NCI-H524 (cell line): ENCODE measurements at regions not wholly inside any gene's neighbourhood (a gene's known extent, or its start where the extent isn't known, plus 50 kb on each side); places are given as distances from the start of the nearest gene placed in this dataset.
"Not testable (repeated sequence)": the region's sequence is repeated elsewhere in the genome, so short reads cannot be mapped to it uniquely, and the experiment has no call there.

Experiments
- DNase-seq, 2 experiments: peaks; one replicate each; lab custom pipeline; 2025; lab: John Stamatoyannopoulos, UW

DNA sequence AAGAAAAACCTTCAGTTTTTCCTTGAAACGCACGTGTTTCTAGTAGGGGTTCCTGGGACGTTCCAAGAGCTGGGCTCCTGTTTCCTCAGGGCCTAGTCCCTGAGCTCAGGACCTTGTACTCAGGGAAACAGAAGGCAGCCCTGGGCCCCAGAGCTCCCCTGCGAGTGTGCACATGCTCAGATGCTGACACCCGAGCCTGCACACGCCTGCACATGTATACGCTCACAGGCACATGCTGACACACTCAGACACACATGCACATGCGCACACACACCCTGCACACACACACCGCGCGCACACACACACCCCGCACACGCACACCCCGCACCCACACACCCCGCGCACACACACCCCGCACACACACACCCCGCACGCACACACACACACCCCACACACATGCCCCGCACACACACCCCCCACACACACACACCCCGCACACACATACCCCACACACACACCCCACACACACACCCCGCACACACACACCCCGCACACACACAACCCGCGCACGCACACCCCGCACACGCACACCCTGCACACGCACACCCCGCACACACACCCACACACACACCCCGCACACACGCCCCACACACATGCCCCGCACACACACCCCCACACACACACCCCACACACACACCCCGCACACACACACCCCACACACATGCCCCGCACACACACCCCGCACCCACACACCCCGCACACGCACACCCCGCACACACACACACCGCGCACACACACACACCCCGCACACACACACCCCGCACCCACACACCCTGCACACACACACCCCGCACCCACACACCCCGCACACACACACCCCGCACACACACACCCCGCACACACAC is 52.2 kb downstream of the CALML3 start:
- no peak for DNase-seq

- not testable (repeated sequence) for DNase-seq
These were observed 55.3 kb downstream of the CALML3 start for GRCh38 chr10:5580038-5580428.

DNA sequence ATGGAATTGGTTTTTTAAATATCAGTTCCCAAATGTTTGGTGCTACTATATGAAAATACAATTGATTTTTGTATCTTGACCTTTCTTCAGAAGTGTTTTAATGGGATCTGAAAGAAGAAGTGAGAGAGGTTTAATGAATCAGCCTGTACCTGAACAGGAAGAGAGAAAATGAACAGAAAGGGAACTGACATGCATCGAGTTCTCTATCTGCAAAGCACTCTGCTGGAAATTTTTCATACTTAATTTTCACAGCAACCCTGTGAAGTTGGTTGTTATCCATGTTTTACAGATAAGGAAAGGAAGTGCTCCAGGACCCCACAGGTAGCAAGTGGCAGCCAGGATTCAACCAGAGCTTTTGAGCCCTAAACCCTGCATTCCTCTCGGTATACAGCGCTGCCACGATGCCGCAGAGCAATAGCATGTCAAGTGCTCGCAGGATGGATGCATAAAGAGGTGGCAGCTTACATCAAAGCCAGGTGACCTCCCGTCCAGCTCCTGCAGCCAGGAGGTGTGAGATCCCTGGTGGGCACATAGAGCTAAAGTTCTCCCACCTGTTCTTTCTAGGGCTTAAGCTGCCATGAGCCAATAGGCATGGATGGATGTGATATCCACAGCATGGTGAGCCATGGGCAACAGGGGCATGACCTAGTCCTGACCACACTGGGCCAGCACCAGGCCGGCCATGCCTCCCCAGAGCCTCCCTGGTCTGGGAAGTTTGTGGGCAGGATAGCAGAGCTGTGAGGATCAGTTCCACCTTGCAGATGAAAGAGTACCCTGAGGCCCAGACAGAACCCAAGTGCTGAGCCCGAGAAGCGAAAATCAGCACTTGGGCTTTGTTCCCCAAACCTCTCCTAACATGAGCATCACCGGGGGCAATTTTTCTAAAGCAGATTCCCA is 57.2 kb downstream of the CALML3 start:
- DNase-seq = no peak

GRCh38 chr10:5582736-5583135 is 58.0 kb downstream of the CALML3 start:
- no peak for DNase-seq

GRCh38 chr10:5583525-5584175 is 58.9 kb downstream of the CALML3 start:
- peak in 1 of 2 experiments; percentile 53 for DNase-seq

DNA sequence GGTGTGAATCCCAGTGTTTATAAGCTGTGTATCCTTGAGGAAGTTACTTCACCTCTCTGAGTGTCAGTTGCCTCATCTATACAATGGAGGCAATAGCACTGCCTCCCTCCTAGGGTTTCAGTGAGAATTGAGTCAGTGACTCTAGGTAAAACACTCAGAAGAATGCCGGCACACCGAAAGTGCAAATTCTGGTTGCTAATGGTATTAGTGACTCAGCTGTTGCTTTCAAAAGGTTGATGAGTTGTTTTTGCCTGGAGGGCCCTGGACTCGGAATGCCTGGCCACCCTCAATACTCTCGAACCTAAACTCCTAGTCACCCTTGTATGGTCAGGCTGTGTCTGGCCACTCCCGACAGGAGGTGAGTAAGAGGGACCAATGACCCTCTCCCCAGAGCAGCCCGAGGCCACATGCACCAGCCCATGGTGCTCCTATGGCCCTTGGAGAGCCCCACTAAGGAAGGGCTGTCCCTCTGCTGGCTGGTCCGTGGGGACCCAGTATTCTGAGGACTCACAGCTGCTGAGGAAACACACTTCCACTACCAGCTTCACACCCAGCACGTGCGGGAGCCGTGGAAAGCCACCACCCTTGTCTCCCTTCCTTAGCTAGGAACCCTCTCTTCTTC is 60.2 kb downstream of the CALML3 start:
- no peak for DNase-seq

DNA sequence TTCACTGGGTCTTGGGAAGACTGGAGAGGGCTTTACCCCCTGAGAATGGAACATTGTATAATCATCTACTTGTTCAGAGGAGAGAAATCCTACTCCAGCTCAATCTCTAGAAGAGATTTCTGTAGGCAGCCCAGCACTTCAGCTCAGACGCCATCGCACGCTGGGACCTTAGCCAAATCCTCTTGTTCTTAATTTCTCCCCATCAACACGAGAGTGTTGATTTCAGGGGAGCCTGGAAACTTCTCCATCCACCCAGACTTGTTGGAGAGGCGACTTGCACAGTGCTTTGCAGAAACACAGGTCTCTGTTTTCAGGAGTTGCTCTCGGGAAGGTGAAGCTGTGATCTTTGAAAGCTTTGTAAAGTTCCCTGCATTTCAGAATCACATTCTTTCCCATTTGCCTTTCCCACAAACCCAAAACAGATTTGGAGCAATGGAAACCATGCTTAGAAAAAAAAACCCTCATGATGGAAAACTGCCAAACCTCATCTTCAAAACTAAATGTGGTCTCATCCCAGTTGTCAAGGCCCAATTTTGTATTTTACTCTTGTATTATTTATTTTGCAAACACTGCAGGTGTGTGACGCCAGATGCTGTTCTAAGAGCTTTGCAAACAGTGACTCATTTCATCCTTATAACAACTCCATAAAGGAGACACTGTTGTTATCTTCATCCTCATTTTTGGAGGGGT is 60.9 kb downstream of the CALML3 start:
- DNase-seq = no peak

DNA sequence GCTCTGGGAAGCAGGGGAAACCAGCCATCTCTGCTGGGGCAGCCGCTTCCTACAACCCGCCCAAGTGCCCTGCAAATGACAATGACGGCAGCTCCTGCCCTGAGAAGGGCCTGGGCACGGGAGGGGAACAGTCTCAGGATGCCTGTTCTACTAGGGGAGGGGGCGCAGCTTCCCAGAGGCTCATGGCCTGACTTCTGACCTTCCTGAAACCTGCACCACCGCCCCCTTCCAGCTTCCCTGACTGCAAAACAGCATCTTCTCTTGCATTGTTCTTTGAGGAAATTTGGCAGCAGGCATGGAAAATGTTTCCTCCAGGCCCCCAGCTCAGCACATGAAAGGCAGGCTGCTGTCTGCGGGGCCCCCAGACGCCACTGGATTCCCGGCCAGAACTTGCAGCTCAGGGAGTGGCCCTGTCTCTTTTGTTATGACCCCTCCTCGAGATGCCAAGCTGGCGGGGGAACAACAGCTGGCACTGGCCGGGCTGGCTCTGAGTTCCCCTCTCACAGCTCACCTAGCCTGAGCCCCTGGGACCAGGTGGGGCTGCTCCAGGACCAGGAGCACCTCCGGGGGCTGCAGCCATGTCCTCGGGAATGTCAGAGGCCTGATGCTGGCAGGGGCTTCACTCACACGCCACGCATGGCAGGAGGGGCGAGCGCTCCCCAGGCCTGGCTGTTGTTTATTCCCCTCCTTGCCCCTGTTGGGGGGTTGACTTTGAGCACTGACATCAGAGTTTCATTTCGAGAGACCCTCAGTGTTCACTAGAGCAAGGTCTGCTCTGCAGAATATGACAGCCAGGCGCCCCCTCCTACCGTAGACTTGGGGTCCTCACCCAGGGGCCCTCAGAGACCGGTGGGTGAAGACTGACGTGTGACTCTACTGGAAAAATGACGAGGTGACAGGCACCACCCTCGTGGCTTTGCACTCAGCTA is 62.7 kb downstream of the CALML3 start:
- DNase-seq = no peak

- DNase-seq = no peak
These were observed 63.3 kb downstream of the CALML3 start for GRCh38 chr10:5588080-5588453.

DNA sequence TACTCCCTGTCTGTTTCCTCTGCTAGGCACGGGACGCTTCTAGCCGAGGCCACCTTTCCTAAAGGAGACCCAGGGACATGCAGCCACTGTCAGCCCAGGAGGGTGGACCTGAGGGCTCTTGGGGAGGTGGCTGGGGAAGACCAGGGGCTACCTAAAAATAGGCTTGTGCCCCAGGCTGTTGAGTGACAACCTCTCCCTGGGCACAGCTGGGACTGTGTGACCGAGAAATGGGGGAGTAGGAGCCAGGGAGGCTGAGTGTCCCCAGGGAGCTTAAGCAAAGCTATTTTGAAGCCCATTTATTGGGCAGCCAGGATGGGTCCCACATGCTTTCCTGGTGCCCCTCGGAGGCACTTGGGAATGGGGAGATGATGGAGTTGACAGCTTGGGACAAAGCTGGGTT is 63.8 kb downstream of the CALML3 start:
- DNase-seq = no peak
